ENCODE measurements at regions not wholly inside any gene's neighbourhood (a gene's known extent, or its start where the extent isn't known, plus 50 kb on each side); places are given as distances from the start of the nearest gene placed in this dataset.

DNA sequence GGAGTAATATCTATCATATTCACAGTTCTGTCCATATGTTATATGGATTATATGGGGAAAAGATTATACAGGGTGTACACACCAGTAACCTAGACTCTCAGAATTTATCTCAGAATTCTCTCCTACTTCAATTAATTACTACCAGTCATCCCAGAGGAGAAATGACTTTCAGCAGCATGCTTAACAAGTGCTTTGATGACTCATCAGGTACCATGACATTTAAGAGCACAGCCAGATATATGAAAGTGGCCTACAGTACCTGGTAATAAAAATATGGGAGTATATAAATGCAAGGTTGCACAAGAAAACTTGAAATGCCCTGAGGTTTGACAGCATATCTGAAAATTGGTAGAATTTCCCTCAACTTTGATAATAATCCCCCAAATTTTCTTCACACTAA, 1273.0 kb downstream of the OTOL1 start:
- FAIRE-seq = no peak
- TF ChIP-seq, protein P1, sequence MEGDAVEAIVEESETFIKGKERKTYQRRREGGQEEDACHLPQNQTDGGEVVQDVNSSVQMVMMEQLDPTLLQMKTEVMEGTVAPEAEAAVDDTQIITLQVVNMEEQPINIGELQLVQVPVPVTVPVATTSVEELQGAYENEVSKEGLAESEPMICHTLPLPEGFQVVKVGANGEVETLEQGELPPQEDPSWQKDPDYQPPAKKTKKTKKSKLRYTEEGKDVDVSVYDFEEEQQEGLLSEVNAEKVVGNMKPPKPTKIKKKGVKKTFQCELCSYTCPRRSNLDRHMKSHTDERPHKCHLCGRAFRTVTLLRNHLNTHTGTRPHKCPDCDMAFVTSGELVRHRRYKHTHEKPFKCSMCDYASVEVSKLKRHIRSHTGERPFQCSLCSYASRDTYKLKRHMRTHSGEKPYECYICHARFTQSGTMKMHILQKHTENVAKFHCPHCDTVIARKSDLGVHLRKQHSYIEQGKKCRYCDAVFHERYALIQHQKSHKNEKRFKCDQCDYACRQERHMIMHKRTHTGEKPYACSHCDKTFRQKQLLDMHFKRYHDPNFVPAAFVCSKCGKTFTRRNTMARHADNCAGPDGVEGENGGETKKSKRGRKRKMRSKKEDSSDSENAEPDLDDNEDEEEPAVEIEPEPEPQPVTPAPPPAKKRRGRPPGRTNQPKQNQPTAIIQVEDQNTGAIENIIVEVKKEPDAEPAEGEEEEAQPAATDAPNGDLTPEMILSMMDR (IDR thresholded peaks at IDR 0.05; ENCODE audit: insufficient read depth, missing control alignments) = no peak
- DNase-seq (ENCODE audit: insufficient read length, low spot score) = no peak

DNA sequence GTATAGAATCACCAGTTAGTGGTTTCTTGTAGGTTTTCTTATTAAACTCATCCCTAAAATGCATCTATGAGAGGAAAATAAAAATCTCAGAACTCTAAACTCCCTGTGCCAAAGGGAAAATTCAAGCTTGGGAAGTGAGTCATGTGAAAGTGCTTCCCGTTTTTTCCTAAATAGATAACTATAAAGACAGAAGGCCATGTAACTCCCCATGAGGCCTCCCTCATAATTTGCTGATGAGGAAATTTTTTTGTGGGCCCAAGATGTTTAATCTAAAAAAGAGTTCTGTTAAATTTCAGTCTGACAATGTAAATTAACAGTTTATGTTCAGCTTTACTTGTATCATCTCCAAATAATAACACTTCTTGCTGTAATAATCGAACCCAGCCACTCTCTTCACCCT, 1273.9 kb downstream of the OTOL1 start:
- no peak for DNase-seq (ENCODE audit: insufficient read length, low spot score)
- no peak for FAIRE-seq
- TF ChIP-seq, protein P1 (IDR thresholded peaks at IDR 0.05; ENCODE audit: insufficient read depth, missing control alignments) = no peak

DNA sequence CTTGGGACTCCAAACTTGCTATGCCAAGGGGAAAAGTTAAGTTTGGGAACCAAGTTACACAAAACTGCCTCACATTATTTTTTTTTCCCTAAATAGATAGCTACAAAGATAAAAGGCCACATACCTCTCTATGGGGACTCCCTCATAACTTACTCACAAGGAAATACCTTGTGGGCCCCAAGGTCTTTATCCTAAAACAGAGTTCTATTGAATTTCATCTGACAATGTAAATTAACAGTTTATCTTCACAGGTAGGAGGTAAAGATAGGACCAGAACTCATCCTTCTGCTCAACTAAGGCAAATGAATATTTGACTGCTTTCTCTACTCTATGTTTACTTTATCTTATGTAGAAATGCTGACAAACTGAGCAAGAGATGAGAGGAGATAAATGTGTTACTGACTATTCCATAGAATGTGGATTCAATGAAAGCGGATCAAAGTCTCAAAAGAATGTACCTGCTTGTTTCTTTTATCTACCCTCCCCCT, 1278.0 kb downstream of the OTOL1 start:
- DNase-seq (ENCODE audit: insufficient read length, low spot score) (no peak), FAIRE-seq (no peak)
- TF ChIP-seq, protein P1 (IDR thresholded peaks at IDR 0.05; ENCODE audit: insufficient read depth, missing control alignments) = no peak

DNA sequence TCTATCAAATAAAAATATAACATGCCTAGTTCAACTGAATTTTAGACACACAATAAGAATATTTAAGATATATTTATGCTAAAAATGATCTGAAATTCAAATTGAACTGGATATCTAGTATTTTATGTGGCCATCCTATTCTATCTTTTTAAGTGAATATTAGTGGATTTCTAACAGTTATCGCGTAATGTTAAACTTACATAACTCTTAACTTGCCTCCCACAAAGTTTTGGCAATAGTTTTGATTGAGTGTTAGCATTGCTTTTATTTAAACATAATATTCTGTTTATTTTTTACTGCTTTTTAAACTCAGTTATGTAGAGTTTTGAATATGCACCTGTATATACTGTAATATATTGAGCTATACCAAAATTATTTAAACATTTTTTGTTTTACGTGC, 1279.5 kb downstream of the OTOL1 start:
- DNase-seq (ENCODE audit: insufficient read length, low spot score) (no peak), FAIRE-seq (no peak)
- TF ChIP-seq, protein P1 (IDR thresholded peaks at IDR 0.05; ENCODE audit: insufficient read depth, missing control alignments) = no peak

DNA sequence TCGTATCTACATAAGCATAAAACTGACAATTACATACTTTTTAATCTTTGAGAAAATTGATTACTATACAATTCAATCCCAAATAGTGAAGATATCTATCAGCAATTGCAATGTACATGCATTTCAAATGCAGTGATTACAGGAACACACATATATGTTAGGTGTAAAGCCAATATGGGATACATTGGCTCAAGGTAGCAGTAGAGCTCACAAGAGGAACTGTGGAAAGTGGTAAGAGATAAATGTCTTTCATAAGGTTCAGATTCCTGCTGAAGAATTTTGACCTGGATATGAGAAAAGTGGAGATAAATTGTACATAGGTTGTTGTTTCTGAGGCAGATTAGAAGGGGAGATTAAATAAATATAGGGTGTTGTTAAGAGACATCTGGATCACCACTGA, 1280.5 kb downstream of the OTOL1 start:
- TF ChIP-seq, protein P1 (IDR thresholded peaks at IDR 0.05; ENCODE audit: insufficient read depth, missing control alignments) = no peak
- no peak for FAIRE-seq
- no peak for DNase-seq (ENCODE audit: insufficient read length, low spot score)

DNA sequence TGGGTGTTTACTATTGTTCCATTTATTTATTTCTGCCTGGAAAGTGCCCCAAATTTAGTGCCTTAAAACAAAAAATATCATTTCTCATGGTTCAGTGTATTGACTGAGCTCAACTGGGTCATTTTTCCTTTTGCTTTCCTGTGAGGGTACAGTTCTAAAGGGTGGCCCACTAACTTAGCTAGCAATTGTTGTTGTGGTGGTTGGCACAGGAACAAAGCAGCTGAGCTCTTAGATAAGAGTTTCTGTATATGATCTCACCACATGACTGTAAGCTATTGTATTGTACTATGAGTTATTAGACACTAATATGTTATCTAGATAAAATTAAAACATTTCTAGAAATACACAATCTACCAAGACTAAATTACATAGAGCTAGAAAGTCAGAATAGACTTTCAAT, 1283.7 kb downstream of the OTOL1 start:
- FAIRE-seq (no peak), DNase-seq (ENCODE audit: insufficient read length, low spot score) (no peak)
- TF ChIP-seq, protein P1 (IDR thresholded peaks at IDR 0.05; ENCODE audit: insufficient read depth, missing control alignments) = no peak

DNA sequence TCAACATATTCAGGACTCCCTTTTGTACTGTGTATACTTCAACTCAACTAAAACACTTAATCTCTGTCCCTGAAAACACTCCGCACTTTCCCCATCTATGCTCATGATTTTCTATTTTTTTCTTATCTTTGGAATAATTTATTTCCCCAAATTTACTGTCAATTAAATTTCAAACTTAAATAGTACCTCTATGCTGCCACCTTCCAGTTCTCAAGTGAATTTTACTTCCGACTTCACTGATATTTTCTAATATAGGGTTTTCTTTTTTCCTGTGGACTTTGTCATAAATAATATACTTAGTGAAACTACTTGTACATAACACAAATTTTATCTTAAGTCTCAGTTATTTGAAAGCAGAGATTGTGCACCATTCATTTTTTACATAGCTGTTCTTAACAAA, 1303.3 kb downstream of the OTOL1 start:
- DNase-seq (ENCODE audit: insufficient read length, low spot score) (no peak), FAIRE-seq (no peak)
- TF ChIP-seq, protein P1 (IDR thresholded peaks at IDR 0.05; ENCODE audit: insufficient read depth, missing control alignments) = no peak
